ENCODE measurements at regions not wholly inside any gene's neighbourhood (a gene's known extent, or its start where the extent isn't known, plus 50 kb on each side); places are given as distances from the start of the nearest gene placed in this dataset.

GRCh38 chr4:29405116-29405515 is 1315.1 kb upstream of the PCDH7 start:
- no peak for DNase-seq

- DNase-seq: no peak
Measured at GRCh38 chr4:29415771-29416170, 1304.4 kb upstream of the PCDH7 start.

GRCh38 chr4:29423836-29424721 is 1296.1 kb upstream of the PCDH7 start:
- no peak for DNase-seq

GRCh38 chr4:29453303-29453820 is 1266.8 kb upstream of the PCDH7 start:
- no peak for DNase-seq

GRCh38 chr4:29459926-29460325 is 1260.2 kb upstream of the PCDH7 start:
- no peak for DNase-seq

- no peak for DNase-seq
Measured at GRCh38 chr4:29467044-29467717, 1253.0 kb upstream of the PCDH7 start.

All from activated effector memory CD4-positive, alpha-beta T cell treated with anti-CD3 and anti-CD28 coated beads, Interleukin-2, amount 50 U/mL, for 16 hours (primary cell).